Stimulated activated CD4-positive, alpha-beta T cell treated with anti-CD3 and anti-CD28 coated beads, Interleukin-4, amount 100 ng/mL, for 48 hours (primary cell): ENCODE measurements at regions not wholly inside any gene's neighbourhood (a gene's known extent, or its start where the extent isn't known, plus 50 kb on each side); places are given as distances from the start of the nearest gene placed in this dataset.

Experiments used
- DNase-seq, 2 donors: peaks; one replicate each; pipeline ENCODE4 v3.0.0-alpha.2; 2020; ENCODE audit warnings: low read depth in 2 of 2

- no peak for DNase-seq
These were observed 51.9 kb upstream of the POU5F2 start for GRCh38 chr5:93793159-93793781.

- DNase-seq: no peak
These were observed 50.1 kb upstream of the POU5F2 start for GRCh38 chr5:93791518-93791972.
